Uterus (tissue), 2 donors: ENCODE measurements at regions not wholly inside any gene's neighbourhood (a gene's known extent, or its start where the extent isn't known, plus 50 kb on each side); places are given as distances from the start of the nearest gene placed in this dataset.

Experiments used
- CTCF ChIP-seq, 4 experiments: fragments of 200-600 bp in 2 of 4; fragments of 450-650 bp in 2 of 4; sonication (generic) in 2 of 4; IDR thresholded peaks; one replicate each; pipeline ENCODE4 v1.5.1; 2016 to 2019; ENCODE audit warnings: antibody characterized with exemption in 4 of 4, mild to moderate bottlenecking in 2 of 4, moderate library complexity in 1 of 4
- POLR2A ChIP-seq, 2 donors: fragments of 450-650 bp; IDR thresholded peaks; one replicate each; pipeline ENCODE4 v1.6.1; 2016; ENCODE audit warnings: antibody characterized with exemption in 2 of 2, mild to moderate bottlenecking in 1 of 2, moderate library complexity in 1 of 2

- TF ChIP-seq CTCF (IDR thresholded peaks at IDR 0.05) (no peak), POLR2A (IDR thresholded peaks at IDR 0.05) (no peak)
Measured at GRCh38 chr1:147086129-147086528, 86.1 kb downstream of the PRKAB2 start.
